K562 (cell line): ENCODE measurements at regions not wholly inside any gene's neighbourhood (a gene's known extent, or its start where the extent isn't known, plus 50 kb on each side); places are given as distances from the start of the nearest gene placed in this dataset.
"Not testable (repeated sequence)": the region's sequence is repeated elsewhere in the genome, so short reads cannot be mapped to it uniquely, and the experiment has no call there.

Experiments
- ATAC-seq: fragments of 200-7000 bp; cut with Tn5 transposase; 3 replicates; pipeline ENCODE4 v1.9.1; 2020; ENCODE audit warnings: moderate library complexity
- BruUV-seq: library from RNA; stranded (reverse); fragments of 400-500 nt; replicated peaks from 2 replicates; lab custom pipeline; 2021; lab: Mats Ljungman, UMichigan
- CTCF ChIA-PET: fragments of 300-600 bp; formaldehyde crosslinking; extraction: SDS; loops from one replicate; lab custom pipeline; 2021; ENCODE audit warnings: low intra/inter-chr PET ratio; lab: Yijun Ruan, JAX
- POLR2A ChIA-PET: fragments of 300-600, 350-650 bp; sonication (Branson Sonifier 250); formaldehyde crosslinking; extraction: SDS; loops from one replicate; lab custom pipeline; 2021; ENCODE audit warnings: antibody characterized with exemption, inconsistent platforms; lab: Yijun Ruan, JAX
- DNase-seq, 4 experiments: peaks; one replicate each; pipeline versions ENCODE4 v3.0.0 to v3.0.0-alpha.2; 2011 to 2018; ENCODE audit warnings: low spot score in 3 of 4, mixed read lengths in 3 of 4; ENCODE audit errors: extremely low read depth in 1 of 4
- FAIRE-seq: peaks from 2 replicates; lab custom pipeline; 2011; peaks lifted over from hg19 to GRCh38; lab: Jason Lieb, UNC
- H2AFZ ChIP-seq: 2 replicates; pipeline ENCODE4 v1.6.0; 2011; ENCODE audit warnings: low read depth, low read length, control low read depth, inconsistent platforms
- H3K27ac ChIP-seq: fragments of 200-600 bp; 3 replicates; pipeline ENCODE4 v1.8.0; 2011; ENCODE audit warnings: low read depth, mild to moderate bottlenecking, control low read depth, inconsistent platforms, low read length, moderate library complexity, mixed read lengths; ENCODE audit errors: extremely low read depth
- H3K27me3 ChIP-seq, 2 experiments: fragments of 300-600 bp in 1 of 2; 2 replicates in 1 of 2; 3 replicates in 1 of 2; pipeline versions ENCODE4 v1.6.0 to v1.8.0; 2011; ENCODE audit warnings: inconsistent platforms in 2 of 2, low read length in 2 of 2, mild to moderate bottlenecking in 1 of 2, mixed read lengths in 1 of 2, moderate library complexity in 1 of 2; ENCODE audit not compliant: control insufficient read depth in 2 of 2, insufficient read depth in 2 of 2
- H3K36me3 ChIP-seq: fragments of 300-600 bp; 3 replicates; pipeline ENCODE4 v1.8.0; 2011; ENCODE audit warnings: mild to moderate bottlenecking, low read length, inconsistent platforms; ENCODE audit not compliant: control insufficient read depth, insufficient read depth
- H3K4me1 ChIP-seq, 2 experiments: fragments of 200-600 bp in 1 of 2; replicated peaks in 1 of 2; 2 replicates in 1 of 2; 3 replicates in 1 of 2; pipeline versions ENCODE4 v1.5.1 to v1.8.0; 2011; ENCODE audit warnings: inconsistent platforms in 2 of 2, low read length in 2 of 2, mild to moderate bottlenecking in 1 of 2, mixed read lengths in 1 of 2, moderate library complexity in 1 of 2; ENCODE audit not compliant: control insufficient read depth in 2 of 2, insufficient read depth in 2 of 2
- H3K4me2 ChIP-seq: 2 replicates; pipeline ENCODE4 v1.6.1; 2011; ENCODE audit warnings: low read length, control low read depth, inconsistent platforms, mixed read lengths; ENCODE audit not compliant: insufficient read depth
- H3K4me3 ChIP-seq: fragments of 200-600 bp; sonication (generic), shearing (Covaris generic); 2 replicates; pipeline ENCODE4 v1.5.1; 2016; ENCODE audit warnings: control low read depth, inconsistent platforms
- H3K79me2 ChIP-seq: fragments of 200-600 bp; 3 replicates; pipeline ENCODE4 v1.8.0; 2011; ENCODE audit warnings: low read length, inconsistent platforms; ENCODE audit not compliant: control insufficient read depth, insufficient read depth
- H3K9ac ChIP-seq, 2 experiments: 2 replicates each; pipeline versions ENCODE4 v1.6.0 to v1.6.1; 2011; ENCODE audit warnings: low read depth in 2 of 2, low read length in 2 of 2, control low read depth in 1 of 2, inconsistent platforms in 1 of 2, mild to moderate bottlenecking in 1 of 2, mixed read lengths in 1 of 2; ENCODE audit not compliant: insufficient read depth in 1 of 2
- H3K9me1 ChIP-seq: one replicate; pipeline ENCODE4 v1.6.0; 2011; ENCODE audit warnings: inconsistent platforms, mild to moderate bottlenecking, low read length, moderate library complexity; ENCODE audit not compliant: control insufficient read depth, insufficient read depth
- H3K9me3 ChIP-seq: replicated peaks from 2 replicates; pipeline ENCODE4 v1.5.1; 2011; ENCODE audit warnings: low read depth, low read length, inconsistent platforms; ENCODE audit not compliant: control insufficient read depth, insufficient read depth
- H4K20me1 ChIP-seq: replicated peaks from 2 replicates; pipeline ENCODE4 v1.6.1; 2011; ENCODE audit warnings: low read length, inconsistent platforms, mixed read lengths; ENCODE audit not compliant: control insufficient read depth, insufficient read depth
- FOXK1 ChIP-seq: sonication (generic); formaldehyde crosslinking; IDR thresholded peaks from 2 replicates; pipeline ENCODE4 v1.8.0; 2022; ENCODE audit warnings: missing genetic modification reagents, mild to moderate bottlenecking, borderline replicate concordance
- GATA2 ChIP-seq: sonication (generic); formaldehyde crosslinking; IDR thresholded peaks from 2 replicates; pipeline ENCODE4 v1.4.0; 2020; ENCODE audit warnings: mild to moderate bottlenecking, missing genetic modification reagents
- HNRNPL ChIP-seq: fragments of 200-400 bp; formaldehyde crosslinking; IDR thresholded peaks from 2 replicates; pipeline ENCODE4 v1.6.1; 2017; ENCODE audit warnings: low read depth, mild to moderate bottlenecking, low read length
- NFRKB ChIP-seq: fragments of 450-650 bp; IDR thresholded peaks from 2 replicates; pipeline ENCODE4 v1.6.1; 2016; ENCODE audit warnings: low read depth
- RBM25 ChIP-seq: fragments of 200-400 bp; formaldehyde crosslinking; IDR thresholded peaks from 2 replicates; pipeline ENCODE4 v1.6.1; 2018; ENCODE audit warnings: low read length, low read depth, moderate library complexity; ENCODE audit not compliant: severe bottlenecking
- SIX5 ChIP-seq, 2 experiments: IDR thresholded peaks; 2 replicates each; pipeline ENCODE4 v1.6.1; 2011; ENCODE audit warnings: low read length in 2 of 2, borderline replicate concordance in 1 of 2, low read depth in 1 of 2, mild to moderate bottlenecking in 1 of 2, moderate library complexity in 1 of 2; ENCODE audit not compliant: insufficient read depth in 1 of 2
- TOE1 ChIP-seq, 2 experiments: fragments of 450-650 bp in 1 of 2; sonication (generic) in 1 of 2; formaldehyde crosslinking in 1 of 2; IDR thresholded peaks; 2 replicates each; pipeline versions ENCODE4 v1.7.1 to v1.8.0; 2016 to 2022; ENCODE audit warnings: borderline replicate concordance in 2 of 2, mild to moderate bottlenecking in 2 of 2, antibody characterized with exemption in 1 of 2, inconsistent platforms in 1 of 2, low read depth in 1 of 2, missing genetic modification reagents in 1 of 2, moderate library complexity in 1 of 2
- ZNF124 ChIP-seq: sonication (generic); formaldehyde crosslinking; IDR thresholded peaks from 2 replicates; pipeline ENCODE4 v1.8.1; 2022; ENCODE audit warnings: missing genetic modification reagents
- WGBS: fragments of 100-300 bp; shearing (Covaris generic); methylation state at CpG from one replicate; pipeline ENCODE4 v1.1.6; 2016; ENCODE audit warnings: low coverage, mixed read lengths; ENCODE audit not compliant: insufficient coverage; ENCODE audit errors: missing lambda C conversion rate; 5-methylcytosine and 5-hydroxymethylcytosine counted together
- in situ Hi-C: fragments of 300-500 bp; cut with MboI; formaldehyde crosslinking; loops from 4 replicates; pipeline ENCODE4 v1.15.0; 2018; ENCODE audit warnings: inconsistent platforms, mixed read lengths
- intact Hi-C: fragments of 100-400 bp; cut with micrococcal nuclease; formaldehyde crosslinking; loops from 2 replicates; pipeline ENCODE4 v1.14.2; 2022

DNA sequence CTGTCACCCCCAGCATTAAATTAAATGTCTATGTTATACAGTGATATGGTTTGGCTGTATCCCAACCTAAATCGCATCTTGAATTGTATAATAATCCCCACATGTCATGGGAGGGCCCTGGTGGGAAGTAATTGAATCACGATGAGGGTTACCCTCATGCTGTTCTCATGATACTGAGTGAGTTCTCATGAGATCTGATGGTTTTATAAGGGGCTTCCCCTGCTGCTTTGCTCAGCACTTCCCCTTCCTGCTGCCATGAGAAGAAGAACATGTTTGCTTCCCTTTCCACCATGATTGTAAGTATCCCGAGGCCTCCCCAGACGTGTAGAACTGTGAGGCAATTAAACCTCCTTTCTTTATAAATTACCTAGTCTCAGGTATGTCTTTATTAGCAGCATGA lies 445.7 kb downstream of the MRPL39 start:
- no peak for FAIRE-seq

DNA sequence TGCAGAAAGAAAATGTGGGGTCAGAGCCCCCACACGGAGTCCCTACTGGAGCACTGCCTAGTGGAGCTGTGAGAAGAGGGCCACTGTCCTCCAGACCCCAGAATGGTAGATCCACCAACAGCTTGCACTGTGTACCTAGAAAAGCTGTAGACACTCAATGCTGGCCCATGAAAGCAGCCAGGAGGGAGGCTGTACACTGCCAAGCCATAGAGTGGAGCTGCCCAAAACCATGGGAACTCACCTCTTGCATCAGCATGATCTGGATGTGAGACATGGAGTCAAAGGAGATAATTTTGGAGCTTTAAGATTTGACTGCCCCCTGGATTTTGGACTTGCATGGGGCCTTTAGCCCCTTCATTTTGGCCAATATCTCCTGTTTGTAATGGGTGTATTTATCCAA lies 452.3 kb downstream of the MRPL39 start:
- CTCF ChIA-PET, POLR2A ChIA-PET, FAIRE-seq, H3K9me3 ChIP-seq, H3K79me2 ChIP-seq, H3K4me3 ChIP-seq, H2AFZ ChIP-seq, H4K20me1 ChIP-seq, H3K4me2 ChIP-seq, DNase-seq, H3K27me3 ChIP-seq, H3K9ac ChIP-seq, H3K27ac ChIP-seq, intact Hi-C loops, H3K36me3 ChIP-seq, H3K4me1 ChIP-seq, H3K9me1 ChIP-seq, ATAC-seq, BruUV-seq, in situ Hi-C loops: not testable (repeated sequence)
- 0% methylated on average over 1 of the region's 1 CpG for WGBS

More for the DNA sequence above, 445.7 kb downstream of the MRPL39 start:
- intact Hi-C loops: no loop called here
- no peak overlapping the region for H3K9ac ChIP-seq
- no peak for TF ChIP-seq RBM25
- TF ChIP-seq ZNF124 (CRISPR knock-in tag): no peak
- TF ChIP-seq NFRKB: no peak
- TF ChIP-seq SIX5 (IDR thresholded peaks at IDR 0.05; ENCODE audit: borderline replicate concordance in 1 of 2, insufficient read depth in 1 of 2, low read depth in 1 of 2, low read length in 2 of 2): no peak
- TF ChIP-seq TOE1 (IDR thresholded peaks at IDR 0.05; ENCODE audit: borderline replicate concordance): no peak
- no peak for TF ChIP-seq TOE1 (CRISPR knock-in tag; IDR thresholded peaks at IDR 0.05; ENCODE audit: borderline replicate concordance, low read depth)
- TF ChIP-seq GATA2: no peak
- no peak for TF ChIP-seq FOXK1 (CRISPR knock-in tag)
- no peak for TF ChIP-seq HNRNPL
- H3K27ac ChIP-seq: no peak overlapping the region
- CTCF ChIA-PET: no interaction called here
- WGBS: 1% methylated on average over 4 of the region's 4 CpGs
- H4K20me1 ChIP-seq: no peaks in the 10 kb centered on the region
- no peaks in the 10 kb centered on the region for H3K4me1 ChIP-seq
- H3K9me3 ChIP-seq: no peaks in the 10 kb centered on the region
- in situ Hi-C loops: no loop called here
- ATAC-seq (no peak), DNase-seq (no peak)
- BruUV-seq: no TSS peak
- H2AFZ ChIP-seq: no peak overlapping the region
- POLR2A ChIA-PET: no interaction called here
- no peaks in the 10 kb centered on the region for H3K36me3 ChIP-seq
- no peaks in the 10 kb centered on the region for H3K27me3 ChIP-seq
- no peaks in the 10 kb centered on the region for H3K9me1 ChIP-seq
- no peaks in the 10 kb centered on the region for H3K79me2 ChIP-seq
- no peak overlapping the region for H3K4me3 ChIP-seq
- H3K4me2 ChIP-seq: no peak overlapping the region
